WTC11 (cell line): ENCODE measurements at regions not wholly inside any gene's neighbourhood (a gene's known extent, or its start where the extent isn't known, plus 50 kb on each side); places are given as distances from the start of the nearest gene placed in this dataset.

Experiments
- ATAC-seq: fragments of 200-7000 bp; cut with Tn5 transposase; 2 replicates; pipeline ENCODE4 v1.10.0; 2021; ENCODE audit warnings: mild to moderate bottlenecking, moderate library complexity
- CTCF ChIA-PET: fragments of 300-600 bp; sonication (Branson Sonifier 250); formaldehyde crosslinking; loops from one replicate; lab custom pipeline; 2021; ENCODE audit warnings: antibody characterized with exemption; lab: Charles Lee
- POLR2A ChIA-PET: fragments of 350-600 bp; sonication (Branson Sonifier 250); formaldehyde crosslinking; loops from one replicate; lab custom pipeline; 2021; ENCODE audit warnings: antibody characterized with exemption; lab: Charles Lee
- DNase-seq: peaks from one replicate; pipeline ENCODE4 v3.0.0; 2021; ENCODE audit warnings: low spot score
- H3K27ac Mint-ChIP-seq: 2 replicates; pipeline ENCODE4 v1.8.0; 2021; ENCODE audit warnings: mixed read lengths
- H3K27me3 Mint-ChIP-seq: 2 replicates; pipeline ENCODE4 v1.8.0; 2021; ENCODE audit warnings: low read depth, mild to moderate bottlenecking, moderate library complexity, mixed read lengths
- H3K36me3 Mint-ChIP-seq: 2 replicates; pipeline ENCODE4 v1.8.0; 2021; ENCODE audit warnings: mixed read lengths
- H3K4me1 Mint-ChIP-seq: 2 replicates; pipeline ENCODE4 v1.8.0; 2022; ENCODE audit warnings: mixed read lengths
- H3K4me3 Mint-ChIP-seq: 2 replicates; pipeline ENCODE4 v1.8.0; 2021; ENCODE audit warnings: mild to moderate bottlenecking, moderate library complexity, mixed read lengths
- H3K9me3 Mint-ChIP-seq: 2 replicates; pipeline ENCODE4 v1.8.0; 2021; ENCODE audit warnings: mixed read lengths
- CREM ChIP-seq: sonication (generic); formaldehyde crosslinking; IDR thresholded peaks from 2 replicates; pipeline ENCODE4 v1.8.1; 2022; ENCODE audit warnings: mild to moderate bottlenecking, missing genetic modification reagents, moderate library complexity
- ESRRA ChIP-seq: sonication (generic); formaldehyde crosslinking; IDR thresholded peaks from 2 replicates; pipeline ENCODE4 v1.8.1; 2022; ENCODE audit warnings: mild to moderate bottlenecking, missing genetic modification reagents, borderline replicate concordance
- HMGXB4 ChIP-seq: sonication (generic); formaldehyde crosslinking; IDR thresholded peaks from 2 replicates; pipeline ENCODE4 v1.8.1; 2023; ENCODE audit warnings: mild to moderate bottlenecking, moderate library complexity, missing genetic modification reagents
- MXD4 ChIP-seq: fragments of 250-450 bp; sonication (Bioruptor Pico); IDR thresholded peaks from 2 replicates; pipeline ENCODE4 v1.8.0; 2021; ENCODE audit warnings: mild to moderate bottlenecking, moderate library complexity, borderline replicate concordance
- NR3C1 ChIP-seq: sonication (generic); formaldehyde crosslinking; conservative IDR thresholded peaks from 2 replicates; pipeline ENCODE4 v1.8.1; 2023; ENCODE audit warnings: low read depth, mild to moderate bottlenecking, missing genetic modification reagents
- PRRX2 ChIP-seq: fragments of 250-450 bp; sonication (Bioruptor Pico); IDR thresholded peaks from 2 replicates; pipeline ENCODE4 v1.8.0; 2021; ENCODE audit warnings: mild to moderate bottlenecking
- RORB ChIP-seq: fragments of 250-450 bp; sonication (Bioruptor Pico); IDR thresholded peaks from 2 replicates; pipeline ENCODE4 v1.9.0; 2021; ENCODE audit warnings: mild to moderate bottlenecking
- SMAD3 ChIP-seq: sonication (generic); formaldehyde crosslinking; IDR thresholded peaks from 2 replicates; pipeline ENCODE4 v1.8.0; 2022; ENCODE audit warnings: missing genetic modification reagents, mild to moderate bottlenecking, borderline replicate concordance
- SOX15 ChIP-seq: fragments of 250-450 bp; sonication (Bioruptor Pico); IDR thresholded peaks from 2 replicates; pipeline ENCODE4 v1.9.0; 2021; ENCODE audit warnings: mild to moderate bottlenecking
- STAT6 ChIP-seq: sonication (generic); formaldehyde crosslinking; conservative IDR thresholded peaks from 2 replicates; pipeline ENCODE4 v1.8.1; 2023; ENCODE audit warnings: mild to moderate bottlenecking, low read depth, missing genetic modification reagents, moderate library complexity
- TCF7 ChIP-seq: sonication (generic); formaldehyde crosslinking; IDR thresholded peaks from 2 replicates; pipeline ENCODE4 v1.8.0; 2022; ENCODE audit warnings: mild to moderate bottlenecking, low read depth, missing genetic modification reagents, moderate library complexity
- TEAD4 ChIP-seq: sonication (generic); formaldehyde crosslinking; IDR thresholded peaks from 2 replicates; pipeline ENCODE4 v1.8.0; 2022; ENCODE audit warnings: mild to moderate bottlenecking, missing genetic modification reagents
- ZNF317 ChIP-seq: sonication (generic); formaldehyde crosslinking; IDR thresholded peaks from 2 replicates; pipeline ENCODE4 v1.8.1; 2023; ENCODE audit warnings: low read depth, mild to moderate bottlenecking, moderate library complexity, missing genetic modification reagents, borderline replicate concordance
- ZNF416 ChIP-seq: fragments of 250-450 bp; sonication (Bioruptor Pico); IDR thresholded peaks from 2 replicates; pipeline ENCODE4 v1.9.0; 2021; ENCODE audit warnings: mild to moderate bottlenecking, inconsistent platforms
- TF ChIP-seq, protein P1 (sequence below): fragments of 250-450 bp; sonication (Bioruptor Pico); IDR thresholded peaks from 2 replicates; pipeline ENCODE4 v2.1.2; 2022; ENCODE audit warnings: mild to moderate bottlenecking, moderate library complexity
- TF ChIP-seq, protein P2 (sequence below): sonication (generic); formaldehyde crosslinking; IDR thresholded peaks from 2 replicates; pipeline ENCODE4 v1.8.1; 2022; ENCODE audit warnings: mild to moderate bottlenecking, missing genetic modification reagents, moderate library complexity, borderline replicate concordance
- TF ChIP-seq, protein P3 (sequence below): sonication (generic); formaldehyde crosslinking; IDR thresholded peaks from 2 replicates; pipeline ENCODE4 v1.8.1; 2022; ENCODE audit warnings: mild to moderate bottlenecking, moderate library complexity, missing genetic modification reagents
- TF ChIP-seq, protein P4 (sequence below): sonication (generic); formaldehyde crosslinking; IDR thresholded peaks from 2 replicates; pipeline ENCODE4 v1.8.0; 2022; ENCODE audit warnings: mild to moderate bottlenecking, missing genetic modification reagents

DNA sequence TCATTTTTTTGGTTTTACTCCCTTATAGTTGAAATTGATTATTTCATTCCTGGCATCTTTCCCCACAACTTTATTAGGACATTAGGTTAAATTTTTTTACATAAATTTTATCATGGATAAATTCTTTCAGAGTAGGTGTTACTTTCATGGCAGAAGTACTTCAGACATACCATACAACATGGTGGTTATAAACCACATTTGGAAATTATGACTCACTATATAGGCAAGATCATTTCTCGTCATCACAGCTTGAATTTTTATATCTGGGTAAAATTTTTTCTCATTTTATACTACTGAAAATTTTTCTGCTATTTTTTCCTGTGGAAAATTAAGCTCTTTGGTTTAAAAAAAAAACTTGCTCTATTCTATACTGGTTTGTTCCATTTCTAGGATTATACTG, 111.9 kb upstream of the COL5A2 start (continued):
- TF ChIP-seq HMGXB4 = no peak

DNA sequence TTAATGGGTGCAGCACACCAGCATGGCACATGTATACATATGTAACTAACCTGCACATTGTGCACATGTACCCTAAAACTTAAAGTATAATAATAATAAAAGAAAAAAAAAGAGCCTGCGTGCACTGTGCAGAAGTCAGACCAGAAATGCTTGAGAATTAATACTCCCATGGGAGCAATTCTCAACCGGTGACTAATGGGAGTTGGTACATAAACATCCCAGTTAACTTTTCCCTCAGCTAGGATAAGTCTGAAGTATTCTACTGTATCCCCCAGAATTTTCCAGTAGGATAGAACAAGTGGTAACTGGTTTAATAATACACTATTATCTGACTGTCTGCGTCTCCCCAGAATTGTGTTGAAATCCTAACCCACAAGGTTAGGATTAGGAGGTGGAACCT, 113.6 kb upstream of the COL5A2 start:
- Mint-ChIP-seq H3K27me3 (no peaks in the 10 kb centered on the region), H3K27ac (no peak overlapping the region), H3K9me3 (peaks cover 8% of the 10 kb centered on the region), H3K4me1 (peaks cover 5% of the 10 kb centered on the region), H3K36me3 (no peaks in the 10 kb centered on the region), H3K4me3 (no peak overlapping the region)
- ATAC-seq = no peak
- no peak for DNase-seq
- ChIA-PET CTCF (interaction anchor here (0.6 kb wide), 1 partner anchor 206 kb away, joined by 5 read pairs; no protein-coding TSS in a partner anchor), POLR2A (no interaction called here)
- TF ChIP-seq, protein P1, sequence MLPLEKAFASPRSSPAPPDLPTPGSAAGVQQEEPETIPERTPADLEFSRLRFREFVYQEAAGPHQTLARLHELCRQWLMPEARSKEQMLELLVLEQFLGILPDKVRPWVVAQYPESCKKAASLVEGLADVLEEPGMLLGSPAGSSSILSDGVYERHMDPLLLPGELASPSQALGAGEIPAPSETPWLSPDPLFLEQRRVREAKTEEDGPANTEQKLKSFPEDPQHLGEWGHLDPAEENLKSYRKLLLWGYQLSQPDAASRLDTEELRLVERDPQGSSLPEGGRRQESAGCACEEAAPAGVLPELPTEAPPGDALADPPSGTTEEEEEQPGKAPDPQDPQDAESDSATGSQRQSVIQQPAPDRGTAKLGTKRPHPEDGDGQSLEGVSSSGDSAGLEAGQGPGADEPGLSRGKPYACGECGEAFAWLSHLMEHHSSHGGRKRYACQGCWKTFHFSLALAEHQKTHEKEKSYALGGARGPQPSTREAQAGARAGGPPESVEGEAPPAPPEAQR (CRISPR knock-in tag) = no peak
- TF ChIP-seq PRRX2 (no peak), SOX15 (CRISPR knock-in tag) (no peak), NR3C1 (no peak), ZNF416 (CRISPR knock-in tag) (no peak)
- TF ChIP-seq, protein P2, sequence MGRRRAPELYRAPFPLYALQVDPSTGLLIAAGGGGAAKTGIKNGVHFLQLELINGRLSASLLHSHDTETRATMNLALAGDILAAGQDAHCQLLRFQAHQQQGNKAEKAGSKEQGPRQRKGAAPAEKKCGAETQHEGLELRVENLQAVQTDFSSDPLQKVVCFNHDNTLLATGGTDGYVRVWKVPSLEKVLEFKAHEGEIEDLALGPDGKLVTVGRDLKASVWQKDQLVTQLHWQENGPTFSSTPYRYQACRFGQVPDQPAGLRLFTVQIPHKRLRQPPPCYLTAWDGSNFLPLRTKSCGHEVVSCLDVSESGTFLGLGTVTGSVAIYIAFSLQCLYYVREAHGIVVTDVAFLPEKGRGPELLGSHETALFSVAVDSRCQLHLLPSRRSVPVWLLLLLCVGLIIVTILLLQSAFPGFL = no peak

- H3K4me3 Mint-ChIP-seq = no peak overlapping the region
Observed at GRCh38 chr2:189297446-189297845, 117.9 kb upstream of the COL5A2 start.

GRCh38 chr2:189298038-189298437, 118.5 kb upstream of the COL5A2 start:
- ChIA-PET CTCF (no interaction called here), POLR2A (no interaction called here)
- no peak overlapping the region for H3K27ac Mint-ChIP-seq
- H3K36me3 Mint-ChIP-seq = no peaks in the 10 kb centered on the region
- H3K27me3 Mint-ChIP-seq = no peaks in the 10 kb centered on the region
- no peak for TF ChIP-seq TCF7 (CRISPR knock-in tag)
- TF ChIP-seq, protein P1 (CRISPR knock-in tag) = no peak
- no peak for TF ChIP-seq CREM (CRISPR knock-in tag)
- no peak for TF ChIP-seq ZNF317 (CRISPR knock-in tag)
- no peak for TF ChIP-seq RORB (CRISPR knock-in tag)
- TF ChIP-seq, protein P3, sequence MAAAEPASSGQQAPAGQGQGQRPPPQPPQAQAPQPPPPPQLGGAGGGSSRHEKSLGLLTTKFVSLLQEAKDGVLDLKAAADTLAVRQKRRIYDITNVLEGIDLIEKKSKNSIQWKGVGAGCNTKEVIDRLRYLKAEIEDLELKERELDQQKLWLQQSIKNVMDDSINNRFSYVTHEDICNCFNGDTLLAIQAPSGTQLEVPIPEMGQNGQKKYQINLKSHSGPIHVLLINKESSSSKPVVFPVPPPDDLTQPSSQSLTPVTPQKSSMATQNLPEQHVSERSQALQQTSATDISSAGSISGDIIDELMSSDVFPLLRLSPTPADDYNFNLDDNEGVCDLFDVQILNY (CRISPR knock-in tag) = no peak
- TF ChIP-seq ESRRA (CRISPR knock-in tag) = no peak
- no peak overlapping the region for H3K4me3 Mint-ChIP-seq
- ATAC-seq (no peak), DNase-seq (no peak)
- no peaks in the 10 kb centered on the region for H3K9me3 Mint-ChIP-seq
- no peaks in the 10 kb centered on the region for H3K4me1 Mint-ChIP-seq

More at GRCh38 chr2:189297446-189297845, 117.9 kb upstream of the COL5A2 start:
- no peaks in the 10 kb centered on the region for H3K4me1 Mint-ChIP-seq
- POLR2A ChIA-PET = no interaction called here
- CTCF ChIA-PET = no interaction called here
- H3K27ac Mint-ChIP-seq = no peak overlapping the region
- no peaks in the 10 kb centered on the region for H3K9me3 Mint-ChIP-seq
- ATAC-seq = no peak
- H3K36me3 Mint-ChIP-seq = no peaks in the 10 kb centered on the region
- TF ChIP-seq, protein P4, sequence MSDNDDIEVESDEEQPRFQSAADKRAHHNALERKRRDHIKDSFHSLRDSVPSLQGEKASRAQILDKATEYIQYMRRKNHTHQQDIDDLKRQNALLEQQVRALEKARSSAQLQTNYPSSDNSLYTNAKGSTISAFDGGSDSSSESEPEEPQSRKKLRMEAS (CRISPR knock-in tag) = no peak
- TF ChIP-seq TEAD4 (no peak), MXD4 (CRISPR knock-in tag) (no peak), STAT6 (CRISPR knock-in tag) (no peak), SMAD3 (CRISPR knock-in tag) (no peak)
- no peak for DNase-seq
- no peaks in the 10 kb centered on the region for H3K27me3 Mint-ChIP-seq
